HepG2 (cell line): ENCODE measurements at regions not wholly inside any gene's neighbourhood (a gene's known extent, or its start where the extent isn't known, plus 50 kb on each side); places are given as distances from the start of the nearest gene placed in this dataset.

Experiments
- ATAC-seq: fragments of 200-7000 bp; cut with Tn5 transposase; 3 replicates; pipeline ENCODE4 v1.9.1; 2020; ENCODE audit warnings: mild to moderate bottlenecking, moderate library complexity
- BruUV-seq: library from RNA; stranded (reverse); fragments of 400-500 nt; replicated peaks from 2 replicates; lab custom pipeline; 2021; lab: Mats Ljungman, UMichigan
- CTCF ChIA-PET: fragments of 300-600 bp; formaldehyde crosslinking; extraction: SDS; loops from one replicate; lab custom pipeline; 2021; ENCODE audit warnings: low total read pairs, inconsistent platforms, low intra/inter-chr PET ratio; lab: Yijun Ruan, JAX
- POLR2A ChIA-PET: fragments of 350-600 bp; sonication (Branson Sonifier 250); formaldehyde crosslinking; loops from one replicate; lab custom pipeline; 2020; ENCODE audit warnings: antibody characterized with exemption, inconsistent platforms; lab: Yijun Ruan, JAX
- DNase-seq: peaks from one replicate; pipeline ENCODE4 v3.0.0-alpha.2; 2015; ENCODE audit warnings: low spot score
- FAIRE-seq: peaks from 3 replicates; lab custom pipeline; 2011; peaks lifted over from hg19 to GRCh38; lab: Jason Lieb, UNC
- H2AFZ ChIP-seq: one replicate; pipeline ENCODE4 v1.6.1; 2011; ENCODE audit warnings: low read length, inconsistent platforms
- H3K27ac ChIP-seq: fragments of 300-600 bp; 3 replicates; pipeline ENCODE4 v1.8.0; 2011; ENCODE audit warnings: mixed run types, mild to moderate bottlenecking, mixed read lengths, low read length, inconsistent platforms; ENCODE audit not compliant: insufficient read depth; ENCODE audit errors: extremely low read length
- H3K27me3 ChIP-seq, 2 experiments: fragments of 200-600 bp in 1 of 2; 2 replicates in 1 of 2; 3 replicates in 1 of 2; pipeline versions ENCODE4 v1.6.0 to v1.8.0; 2011; ENCODE audit warnings: low read length in 2 of 2, mild to moderate bottlenecking in 2 of 2, moderate library complexity in 2 of 2, inconsistent platforms in 1 of 2; ENCODE audit not compliant: insufficient read depth in 2 of 2, control insufficient read depth in 1 of 2
- H3K36me3 ChIP-seq, 2 experiments: fragments of 200-600 bp in 1 of 2; replicated peaks in 1 of 2; 2 replicates in 1 of 2; 3 replicates in 1 of 2; pipeline versions ENCODE4 v1.5.1 to v1.8.0; 2011; ENCODE audit warnings: low read length in 2 of 2, inconsistent platforms in 1 of 2; ENCODE audit not compliant: insufficient read depth in 2 of 2, control insufficient read depth in 1 of 2
- H3K4me1 ChIP-seq: 2 replicates; pipeline ENCODE4 v1.5.1; 2012; ENCODE audit warnings: low read length, inconsistent platforms; ENCODE audit not compliant: insufficient read depth
- H3K4me2 ChIP-seq: 2 replicates; pipeline ENCODE4 v1.6.0; 2011; ENCODE audit warnings: low read depth, low read length, inconsistent platforms
- H3K4me3 ChIP-seq, 3 experiments: fragments of 200-600 bp in 1 of 3; sonication (generic), shearing (Covaris generic) in 1 of 3; replicated peaks in 1 of 3; 2 replicates each; pipeline ENCODE4 v1.5.1; 2011 to 2016; ENCODE audit warnings: low read length in 3 of 3, inconsistent platforms in 2 of 3, low read depth in 2 of 3, mild to moderate bottlenecking in 2 of 3, control low read depth in 1 of 3, mixed read lengths in 1 of 3; ENCODE audit not compliant: insufficient read depth in 1 of 3
- H3K79me2 ChIP-seq: one replicate; pipeline ENCODE4 v1.6.1; 2011; ENCODE audit warnings: low read length, inconsistent platforms; ENCODE audit not compliant: insufficient read depth
- H3K9ac ChIP-seq: 2 replicates; pipeline ENCODE4 v1.6.0; 2011; ENCODE audit warnings: mild to moderate bottlenecking, low read depth, low read length, inconsistent platforms; ENCODE audit not compliant: insufficient read depth
- H3K9me3 ChIP-seq: 2 replicates; pipeline ENCODE4 v1.5.1; 2012; ENCODE audit warnings: mild to moderate bottlenecking, low read length
- H4K20me1 ChIP-seq: 2 replicates; pipeline ENCODE4 v1.6.0; 2011; ENCODE audit warnings: inconsistent platforms, mild to moderate bottlenecking, low read length, moderate library complexity; ENCODE audit not compliant: insufficient read depth
- ADNP ChIP-seq: sonication (generic); formaldehyde crosslinking; IDR thresholded peaks from 2 replicates; pipeline ENCODE4 v1.4.0; 2020; ENCODE audit warnings: missing genetic modification reagents
- BRCA1 ChIP-seq: sonication (generic); formaldehyde crosslinking; IDR thresholded peaks from 2 replicates; pipeline ENCODE4 v1.4.0; 2020; ENCODE audit warnings: missing genetic modification reagents
- CSRNP1 ChIP-seq: sonication (generic); formaldehyde crosslinking; IDR thresholded peaks from 2 replicates; pipeline ENCODE4 v1.8.1; 2023; ENCODE audit warnings: mild to moderate bottlenecking, missing genetic modification reagents
- KLF13 ChIP-seq: sonication (generic); formaldehyde crosslinking; IDR thresholded peaks from 2 replicates; pipeline ENCODE4 v1.4.0; 2020; ENCODE audit warnings: mild to moderate bottlenecking, missing genetic modification reagents
- RFXAP ChIP-seq: sonication (generic); formaldehyde crosslinking; IDR thresholded peaks from 2 replicates; pipeline ENCODE4 v1.4.0; 2020; ENCODE audit warnings: missing genetic modification reagents, borderline replicate concordance
- RORA ChIP-seq: sonication (generic); formaldehyde crosslinking; IDR thresholded peaks from 2 replicates; pipeline ENCODE4 v1.5.0; 2020; ENCODE audit warnings: mild to moderate bottlenecking, missing genetic modification reagents, moderate library complexity
- SNAI1 ChIP-seq: sonication (generic); formaldehyde crosslinking; IDR thresholded peaks from 2 replicates; pipeline ENCODE4 v1.5.0; 2020; ENCODE audit warnings: mild to moderate bottlenecking, missing genetic modification reagents, borderline replicate concordance
- ZNF30 ChIP-seq: sonication (generic); formaldehyde crosslinking; IDR thresholded peaks from 2 replicates; pipeline ENCODE4 v1.5.0; 2020; ENCODE audit warnings: mild to moderate bottlenecking, missing genetic modification reagents
- ZNF350 ChIP-seq: sonication (generic); formaldehyde crosslinking; IDR thresholded peaks from 2 replicates; pipeline ENCODE4 v1.4.0; 2020; ENCODE audit warnings: mild to moderate bottlenecking, low read depth, missing genetic modification reagents, borderline replicate concordance
- ZNF44 ChIP-seq: sonication (generic); formaldehyde crosslinking; IDR thresholded peaks from 2 replicates; pipeline ENCODE4 v1.5.1; 2020; ENCODE audit warnings: mild to moderate bottlenecking, missing genetic modification reagents
- ZNF564 ChIP-seq: sonication (generic); formaldehyde crosslinking; IDR thresholded peaks from 2 replicates; pipeline ENCODE4 v1.8.1; 2023; ENCODE audit warnings: mild to moderate bottlenecking, missing genetic modification reagents
- ZNF609 ChIP-seq: sonication (generic); formaldehyde crosslinking; IDR thresholded peaks from 2 replicates; pipeline ENCODE4 v1.4.0; 2020; ENCODE audit warnings: mild to moderate bottlenecking, missing genetic modification reagents, borderline replicate concordance
- ZNF776 ChIP-seq: sonication (generic); formaldehyde crosslinking; IDR thresholded peaks from 2 replicates; pipeline ENCODE4 v1.4.0; 2020; ENCODE audit warnings: mild to moderate bottlenecking, missing genetic modification reagents
- ZNF816 ChIP-seq: sonication (generic); formaldehyde crosslinking; IDR thresholded peaks from 2 replicates; pipeline ENCODE4 v1.8.0; 2022; ENCODE audit warnings: missing genetic modification reagents, mild to moderate bottlenecking, borderline replicate concordance
- WGBS: methylation state at CpG from one replicate; pipeline ENCODE4 v1.1.6; 2017; ENCODE audit warnings: low lambda C conversion rate; 5-methylcytosine and 5-hydroxymethylcytosine counted together
- in situ Hi-C: cut with HindIII; loops from 2 replicates; pipeline ENCODE4 v1.10.0; 2017; ENCODE audit warnings: low pct_unique_long_range_greater_than_20kb; ENCODE audit not compliant: extremely low pct_ligation_motif_present
- intact Hi-C: fragments of 100-400 bp; cut with micrococcal nuclease; formaldehyde crosslinking; loops from one replicate; pipeline ENCODE4 v1.10.0; 2022; ENCODE audit not compliant: unreplicated experiment

DNA sequence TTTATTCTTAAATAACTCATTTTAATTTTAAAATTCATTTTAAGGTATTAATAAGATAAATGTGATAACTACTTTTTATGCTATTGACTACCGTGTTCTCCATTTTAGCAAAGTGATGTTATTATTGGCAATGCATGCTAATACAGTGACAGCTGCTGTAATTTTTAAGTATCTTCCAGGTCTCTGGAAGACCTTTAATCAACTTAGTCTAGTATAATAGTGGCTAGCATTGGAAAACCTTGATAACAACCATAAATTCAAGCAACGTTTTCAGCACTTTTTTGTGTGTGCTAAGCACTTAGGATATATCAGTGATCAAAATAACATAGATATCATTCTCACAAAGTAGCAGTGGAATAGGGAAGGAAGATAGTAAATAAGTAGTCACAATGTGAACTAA, 230.9 kb upstream of the MAGI2 start (continued):
- TF ChIP-seq ZNF609 (CRISPR knock-in tag) (no peak), RORA (no peak), KLF13 (CRISPR knock-in tag) (no peak)

DNA sequence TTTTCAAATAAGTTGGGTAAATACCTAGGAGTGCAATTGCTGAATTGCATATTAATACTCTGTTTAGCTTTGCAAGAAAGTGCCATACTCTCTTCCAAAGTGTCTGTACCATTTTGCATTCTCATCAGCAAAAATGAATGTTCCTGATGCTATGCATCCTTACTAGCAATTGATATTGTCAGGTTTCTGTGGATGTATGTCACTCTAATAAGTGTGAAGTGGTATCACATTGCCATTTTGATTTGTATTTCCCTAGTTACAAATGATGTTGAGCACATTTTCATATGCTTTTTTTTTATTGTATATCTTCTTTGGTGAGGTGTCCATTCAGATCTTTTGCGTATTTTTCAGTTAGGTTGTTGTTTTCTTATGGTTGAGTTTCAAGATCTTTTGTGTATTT, 230.4 kb upstream of the MAGI2 start:
- H3K4me3 ChIP-seq, result no peak overlapping the region
- no peaks in the 10 kb centered on the region for H3K27me3 ChIP-seq
- ATAC-seq (no peak), DNase-seq (no peak), FAIRE-seq (no peak)
- H3K9me3 ChIP-seq, result no peaks in the 10 kb centered on the region
- no peak overlapping the region for H3K9ac ChIP-seq
- no peaks in the 10 kb centered on the region for H3K79me2 ChIP-seq
- no peaks in the 10 kb centered on the region for H4K20me1 ChIP-seq
- H3K4me1 ChIP-seq, result no peaks in the 10 kb centered on the region
- in situ Hi-C loops, result no loop called here
- ChIA-PET POLR2A (no interaction called here), CTCF (no interaction called here)
- no TSS peak for BruUV-seq
- H3K36me3 ChIP-seq, result no peaks in the 10 kb centered on the region
- no peak overlapping the region for H2AFZ ChIP-seq
- intact Hi-C loops, result no loop called here
- no peak overlapping the region for H3K4me2 ChIP-seq
- H3K27ac ChIP-seq, result no peak overlapping the region
- 0% methylated on average over 1 of the region's 1 CpG for WGBS
- TF ChIP-seq ZNF30 (CRISPR knock-in tag) (no peak), ZNF44 (CRISPR knock-in tag) (no peak), ZNF350 (CRISPR knock-in tag) (no peak), ZNF564 (CRISPR knock-in tag) (no peak), ZNF816 (CRISPR knock-in tag) (no peak), SNAI1 (CRISPR knock-in tag) (no peak), RFXAP (no peak), CSRNP1 (CRISPR knock-in tag) (no peak), ZNF776 (CRISPR knock-in tag) (no peak), BRCA1 (CRISPR knock-in tag) (no peak), ADNP (no peak)
